Right lobe of liver (tissue), 4 donors: ENCODE measurements at regions not wholly inside any gene's neighbourhood (a gene's known extent, or its start where the extent isn't known, plus 50 kb on each side); places are given as distances from the start of the nearest gene placed in this dataset.

ENCODE experiments used
- CTCF ChIP-seq, 4 donors: fragments of 200-600 bp in 3 of 4; fragments of 450-650 bp in 1 of 4; IDR thresholded peaks; one replicate each; pipeline versions ENCODE4 v1.5.1 to v1.8.0; 2016 to 2022; ENCODE audit warnings: antibody characterized with exemption in 4 of 4, mild to moderate bottlenecking in 2 of 4
- POLR2A ChIP-seq: fragments of 450-650 bp; IDR thresholded peaks from one replicate; pipeline ENCODE4 v1.6.1; 2017; ENCODE audit warnings: antibody characterized with exemption, mild to moderate bottlenecking
- donor health status: DM: no; HTN: no; CAD: no.
- donor health status: DM: no; HTN: no; CAD: no.
- donor health status: DM: no; HTN: yes; CAD: no.

GRCh38 chr21:38909929-38910328 is 104.2 kb downstream of the ETS2 start:
- no peak for TF ChIP-seq CTCF (IDR thresholded peaks at IDR 0.05)
- TF ChIP-seq POLR2A = no peak
